Choroid plexus epithelial cell (primary cell): ENCODE measurements at regions not wholly inside any gene's neighbourhood (a gene's known extent, or its start where the extent isn't known, plus 50 kb on each side); places are given as distances from the start of the nearest gene placed in this dataset.
A peak's percentile ranks its signal among the peaks of the same experiment; 100 is the strongest.

Experiments
- DNase-seq: peaks from one replicate; pipeline ENCODE4 v3.0.0-alpha.2; 2010; ENCODE audit warnings: low read depth
- H3K4me3 ChIP-seq: 2 replicates; pipeline ENCODE4 v1.5.1; 2011; ENCODE audit warnings: low read depth, mild to moderate bottlenecking, control low read depth, low read length, moderate library complexity
- TF ChIP-seq, protein P1 (sequence below): conservative IDR thresholded peaks from 2 replicates; pipeline ENCODE4 v1.5.1; 2011; ENCODE audit warnings: low read depth, mild to moderate bottlenecking, control low read depth, inconsistent platforms, low read length, moderate library complexity

DNA sequence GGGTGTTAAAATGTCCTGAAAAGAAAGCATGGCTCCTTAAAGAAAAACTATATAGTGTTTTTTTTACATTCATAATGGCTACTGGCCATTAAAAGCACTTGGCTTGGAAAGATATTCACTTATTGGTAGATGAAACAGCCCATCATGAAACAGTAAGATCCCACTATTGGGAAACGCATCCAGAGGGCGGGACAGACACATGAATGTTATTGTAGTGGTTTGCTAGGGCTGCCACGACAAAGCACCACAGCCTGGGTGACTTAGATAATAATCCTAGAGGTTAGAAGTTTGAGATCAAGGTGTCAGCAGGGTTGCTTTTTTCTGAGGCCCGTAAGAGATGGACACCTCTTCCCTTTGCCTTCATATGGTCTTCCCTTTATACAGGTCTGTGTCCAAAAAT, 139.4 kb upstream of the ANKH start:
- TF ChIP-seq, protein P1, sequence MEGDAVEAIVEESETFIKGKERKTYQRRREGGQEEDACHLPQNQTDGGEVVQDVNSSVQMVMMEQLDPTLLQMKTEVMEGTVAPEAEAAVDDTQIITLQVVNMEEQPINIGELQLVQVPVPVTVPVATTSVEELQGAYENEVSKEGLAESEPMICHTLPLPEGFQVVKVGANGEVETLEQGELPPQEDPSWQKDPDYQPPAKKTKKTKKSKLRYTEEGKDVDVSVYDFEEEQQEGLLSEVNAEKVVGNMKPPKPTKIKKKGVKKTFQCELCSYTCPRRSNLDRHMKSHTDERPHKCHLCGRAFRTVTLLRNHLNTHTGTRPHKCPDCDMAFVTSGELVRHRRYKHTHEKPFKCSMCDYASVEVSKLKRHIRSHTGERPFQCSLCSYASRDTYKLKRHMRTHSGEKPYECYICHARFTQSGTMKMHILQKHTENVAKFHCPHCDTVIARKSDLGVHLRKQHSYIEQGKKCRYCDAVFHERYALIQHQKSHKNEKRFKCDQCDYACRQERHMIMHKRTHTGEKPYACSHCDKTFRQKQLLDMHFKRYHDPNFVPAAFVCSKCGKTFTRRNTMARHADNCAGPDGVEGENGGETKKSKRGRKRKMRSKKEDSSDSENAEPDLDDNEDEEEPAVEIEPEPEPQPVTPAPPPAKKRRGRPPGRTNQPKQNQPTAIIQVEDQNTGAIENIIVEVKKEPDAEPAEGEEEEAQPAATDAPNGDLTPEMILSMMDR, result no peak
- no peak overlapping the region for H3K4me3 ChIP-seq
- DNase-seq, result peak; percentile 49

DNA sequence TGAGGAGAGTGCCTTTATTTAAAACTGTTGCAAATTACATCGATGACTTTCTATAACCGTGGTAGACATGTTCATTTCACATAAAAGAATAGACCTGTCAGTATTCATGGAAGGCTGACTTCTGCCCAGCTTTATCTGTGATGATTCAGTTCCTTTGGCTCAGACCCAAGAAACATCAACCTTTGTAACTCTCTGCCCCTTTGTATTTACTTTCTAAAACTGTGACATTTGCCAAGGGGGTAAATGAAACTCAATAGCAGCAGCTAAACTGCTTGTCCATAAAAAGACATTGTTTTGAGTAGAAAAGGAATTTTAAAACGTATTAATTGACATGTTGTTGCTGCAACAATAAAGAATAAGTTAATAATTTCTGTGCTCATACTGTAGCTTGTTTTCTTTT, 137.8 kb upstream of the ANKH start:
- DNase-seq, result peak; percentile 85
- no peak overlapping the region for H3K4me3 ChIP-seq
- TF ChIP-seq, protein P1, result no peak

DNA sequence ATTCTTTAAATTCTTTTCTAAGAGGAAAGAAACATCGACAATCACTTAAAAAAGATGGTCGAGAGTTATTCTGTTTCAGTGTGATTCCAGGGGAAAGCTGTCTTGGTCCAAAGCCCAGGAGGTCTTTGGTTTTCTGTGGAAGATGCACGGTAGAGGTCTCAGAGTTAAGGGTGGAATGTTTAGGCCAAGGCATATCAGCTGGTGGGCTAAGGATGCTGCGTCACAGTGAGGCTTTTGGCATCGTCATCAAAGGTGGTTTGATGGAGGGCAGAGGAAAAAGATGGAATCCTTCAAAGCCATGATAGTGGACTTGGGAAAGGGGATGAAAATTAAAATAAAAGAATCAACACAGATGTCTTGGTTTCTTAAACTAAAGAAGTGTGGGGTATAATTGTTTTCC, 137.3 kb upstream of the ANKH start:
- peak; percentile 84 for DNase-seq
- H3K4me3 ChIP-seq, result no peak overlapping the region
- TF ChIP-seq, protein P1, result no peak

DNA sequence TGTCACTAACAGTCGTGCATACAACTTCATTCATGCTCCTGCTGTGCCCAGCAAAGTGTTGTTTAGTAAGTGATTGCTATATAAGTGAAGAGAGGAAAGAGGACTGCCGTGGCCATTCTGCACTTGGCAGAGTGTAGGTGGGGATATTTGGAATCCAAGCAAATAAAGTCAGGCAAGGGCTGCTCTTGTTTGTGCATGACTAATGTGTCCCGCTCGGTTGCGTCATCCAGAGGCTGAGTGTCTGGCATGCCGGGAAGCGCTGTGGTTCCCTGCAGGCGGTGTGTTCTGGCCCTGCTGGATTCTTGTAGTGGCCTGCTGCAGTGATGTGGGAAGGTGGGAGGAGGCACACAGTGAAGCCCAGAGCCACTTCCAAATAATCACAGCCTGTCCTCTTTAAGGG, 136.9 kb upstream of the ANKH start:
- TF ChIP-seq, protein P1, result peak; percentile 23
- peak; percentile 99 for DNase-seq
- H3K4me3 ChIP-seq, result no peak overlapping the region

DNA sequence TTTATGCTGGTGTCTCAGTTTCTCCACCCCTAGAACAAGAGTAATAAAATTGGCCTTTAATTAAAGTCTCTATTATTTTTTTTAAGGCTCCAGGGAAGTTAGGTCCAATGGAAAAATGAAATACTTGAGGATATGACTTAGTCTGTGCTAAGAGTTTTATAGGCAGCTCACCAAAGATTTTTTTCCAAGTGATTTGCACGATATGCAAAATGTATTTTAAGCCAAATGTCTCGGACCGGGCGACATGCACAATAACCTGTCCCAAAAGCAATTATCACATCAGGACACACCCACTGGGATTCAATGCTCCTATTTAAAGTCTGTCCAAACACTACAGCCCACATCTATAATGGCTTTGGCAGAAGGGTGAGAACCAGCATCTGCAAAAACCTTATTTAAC, 136.1 kb upstream of the ANKH start:
- H3K4me3 ChIP-seq, result no peak overlapping the region
- TF ChIP-seq, protein P1, result no peak
- no peak for DNase-seq

DNA sequence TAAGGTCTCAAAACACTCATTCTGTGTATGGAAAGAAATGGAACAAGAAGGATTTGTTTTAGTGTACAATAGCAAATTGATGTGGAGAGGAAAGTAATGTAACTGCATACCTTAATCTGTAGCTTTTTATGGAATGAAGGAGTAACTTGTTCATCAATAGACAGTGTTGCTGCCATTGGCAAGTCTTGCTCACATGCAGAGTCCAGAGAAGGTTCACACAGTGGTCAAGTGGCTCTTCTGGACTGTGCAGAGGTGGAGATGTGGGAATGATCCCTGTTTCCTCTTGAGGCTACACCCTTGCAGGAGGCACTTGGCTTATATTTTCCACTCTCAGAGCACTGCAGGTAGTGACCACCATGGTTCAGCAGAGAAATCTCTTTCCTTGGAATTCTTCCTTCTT, 132.9 kb upstream of the ANKH start:
- peak; percentile 31 for DNase-seq
- no peak overlapping the region for H3K4me3 ChIP-seq
- TF ChIP-seq, protein P1, result no peak

DNA sequence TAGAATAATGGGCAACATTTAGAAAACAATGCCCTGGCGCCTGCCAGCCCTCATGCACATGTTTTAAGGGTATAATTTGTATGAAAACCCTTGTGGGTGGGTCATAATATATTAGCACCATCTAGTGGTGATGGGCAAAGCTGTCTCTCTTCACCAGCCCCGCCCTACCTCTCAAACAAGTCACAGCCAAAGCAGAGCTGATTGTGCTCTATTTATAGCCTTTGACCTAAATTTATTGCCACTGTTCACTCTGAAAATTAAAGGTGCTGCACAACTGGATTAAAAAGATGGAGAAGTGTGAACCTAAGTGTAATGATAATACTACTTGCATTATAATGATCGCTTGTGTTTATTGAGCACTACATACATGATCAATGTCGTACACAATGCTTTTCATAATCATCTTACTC, 131.9 kb upstream of the ANKH start:
- DNase-seq, result peak; percentile 88
- TF ChIP-seq, protein P1, result peak; percentile 87
- no peak overlapping the region for H3K4me3 ChIP-seq
